Kidney epithelial cell (primary cell): ENCODE measurements at regions not wholly inside any gene's neighbourhood (a gene's known extent, or its start where the extent isn't known, plus 50 kb on each side); places are given as distances from the start of the nearest gene placed in this dataset.

Experiments used
- DNase-seq: peaks from one replicate; pipeline ENCODE4 v3.0.0-alpha.2; 2010; ENCODE audit warnings: low read depth
- H3K27me3 ChIP-seq: 2 replicates; pipeline ENCODE4 v1.6.0; 2011; ENCODE audit warnings: low read length; ENCODE audit not compliant: control insufficient read depth, insufficient read depth
- H3K36me3 ChIP-seq: 2 replicates; pipeline ENCODE4 v1.5.1; 2011; ENCODE audit warnings: low read length; ENCODE audit not compliant: control insufficient read depth, insufficient read depth
- H3K4me3 ChIP-seq: 2 replicates; pipeline ENCODE4 v1.5.1; 2011; ENCODE audit warnings: low read depth, mild to moderate bottlenecking, control low read depth, low read length
- TF ChIP-seq, protein P1 (sequence below): IDR thresholded peaks from 2 replicates; pipeline ENCODE4 v1.5.1; 2011; ENCODE audit warnings: mild to moderate bottlenecking, moderate library complexity, low read length, control low read depth, inconsistent platforms; ENCODE audit not compliant: insufficient read depth, poor library complexity, severe bottlenecking

- Histone ChIP-seq H3K27me3 (no peaks in the 10 kb centered on the region), H3K36me3 (no peaks in the 10 kb centered on the region), H3K4me3 (no peak overlapping the region)
- DNase-seq: no peak
- TF ChIP-seq, protein P1, sequence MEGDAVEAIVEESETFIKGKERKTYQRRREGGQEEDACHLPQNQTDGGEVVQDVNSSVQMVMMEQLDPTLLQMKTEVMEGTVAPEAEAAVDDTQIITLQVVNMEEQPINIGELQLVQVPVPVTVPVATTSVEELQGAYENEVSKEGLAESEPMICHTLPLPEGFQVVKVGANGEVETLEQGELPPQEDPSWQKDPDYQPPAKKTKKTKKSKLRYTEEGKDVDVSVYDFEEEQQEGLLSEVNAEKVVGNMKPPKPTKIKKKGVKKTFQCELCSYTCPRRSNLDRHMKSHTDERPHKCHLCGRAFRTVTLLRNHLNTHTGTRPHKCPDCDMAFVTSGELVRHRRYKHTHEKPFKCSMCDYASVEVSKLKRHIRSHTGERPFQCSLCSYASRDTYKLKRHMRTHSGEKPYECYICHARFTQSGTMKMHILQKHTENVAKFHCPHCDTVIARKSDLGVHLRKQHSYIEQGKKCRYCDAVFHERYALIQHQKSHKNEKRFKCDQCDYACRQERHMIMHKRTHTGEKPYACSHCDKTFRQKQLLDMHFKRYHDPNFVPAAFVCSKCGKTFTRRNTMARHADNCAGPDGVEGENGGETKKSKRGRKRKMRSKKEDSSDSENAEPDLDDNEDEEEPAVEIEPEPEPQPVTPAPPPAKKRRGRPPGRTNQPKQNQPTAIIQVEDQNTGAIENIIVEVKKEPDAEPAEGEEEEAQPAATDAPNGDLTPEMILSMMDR: no peak
These were observed 370.9 kb downstream of the NNT start for GRCh38 chr5:43973908-43974307.

GRCh38 chr5:43973318-43973717, 370.3 kb downstream of the NNT start:
- Histone ChIP-seq H3K4me3 (no peak overlapping the region), H3K27me3 (no peaks in the 10 kb centered on the region), H3K36me3 (no peaks in the 10 kb centered on the region)
- DNase-seq: no peak
- TF ChIP-seq, protein P1: no peak

DNA sequence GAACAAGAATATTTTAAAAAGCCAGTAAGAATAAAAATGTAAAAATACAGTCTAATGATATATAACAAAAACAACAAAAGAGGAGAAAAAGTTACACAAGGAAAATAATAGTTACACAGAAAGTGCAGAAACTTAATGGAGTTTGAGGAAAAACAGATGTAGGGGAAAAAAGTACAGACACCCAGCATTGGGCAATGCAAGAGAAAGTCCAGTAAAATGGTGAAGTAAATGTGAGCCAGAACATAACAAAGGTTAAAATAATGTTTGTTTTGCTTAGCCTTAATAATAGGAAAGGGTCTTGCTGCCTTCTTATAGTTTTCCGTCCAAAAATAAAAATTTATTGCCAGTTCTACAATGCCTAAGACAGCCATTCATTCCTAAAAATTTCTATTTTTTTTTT, 364.2 kb downstream of the NNT start:
- no peak for DNase-seq
- Histone ChIP-seq H3K4me3 (no peak overlapping the region), H3K27me3 (no peaks in the 10 kb centered on the region), H3K36me3 (no peaks in the 10 kb centered on the region)
- TF ChIP-seq, protein P1: no peak

DNA sequence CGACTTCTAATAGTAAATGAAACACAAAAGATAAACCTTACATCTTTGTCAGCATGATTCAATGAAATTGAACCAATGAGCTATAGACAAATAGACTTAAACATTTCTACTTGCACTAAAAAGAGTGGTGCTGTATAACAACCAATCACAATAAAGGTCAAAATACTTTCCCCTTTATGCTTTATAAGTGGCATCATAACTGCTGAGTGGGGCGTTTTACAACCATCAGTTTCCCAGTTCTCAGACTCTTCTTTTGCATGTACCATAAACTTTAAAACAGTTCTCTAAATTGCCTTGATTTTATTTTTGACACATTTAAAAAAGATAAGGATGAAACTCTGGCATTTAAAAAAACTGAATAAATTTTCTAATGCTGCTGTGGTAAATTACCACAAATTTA, 356.2 kb downstream of the NNT start:
- Histone ChIP-seq H3K4me3 (no peak overlapping the region), H3K36me3 (no peaks in the 10 kb centered on the region), H3K27me3 (no peaks in the 10 kb centered on the region)
- DNase-seq: no peak
- TF ChIP-seq, protein P1: no peak

- TF ChIP-seq, protein P1: no peak
- no peak for DNase-seq
- Histone ChIP-seq H3K4me3 (no peak overlapping the region), H3K36me3 (no peaks in the 10 kb centered on the region), H3K27me3 (no peaks in the 10 kb centered on the region)
These were observed 345.0 kb downstream of the NNT start for GRCh38 chr5:43947935-43948334.

DNA sequence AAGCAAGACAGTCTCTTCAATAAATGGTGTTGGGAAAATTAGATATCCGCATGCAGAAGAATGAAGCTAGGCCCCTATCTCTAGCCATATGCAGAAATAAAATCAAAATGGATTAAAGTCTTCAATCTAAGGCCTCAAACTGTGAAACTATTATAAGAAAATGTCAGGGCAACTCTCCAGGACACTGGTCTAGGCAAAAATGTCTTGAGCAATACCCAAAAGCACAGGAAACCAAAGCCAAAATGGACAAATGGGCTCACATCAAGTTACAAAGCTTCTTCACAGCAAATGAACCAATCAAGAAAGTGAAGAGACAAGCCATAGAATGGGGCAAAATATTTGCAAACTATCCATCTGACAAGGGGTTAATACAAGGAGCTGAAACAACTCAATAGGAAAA, 338.8 kb downstream of the NNT start:
- no peaks in the 10 kb centered on the region for H3K27me3 ChIP-seq
- H3K4me3 ChIP-seq: no peak overlapping the region
- no peak for DNase-seq
- TF ChIP-seq, protein P1: no peak
- no peaks in the 10 kb centered on the region for H3K36me3 ChIP-seq
